Hepatocyte (in vitro differentiated cells): ENCODE measurements at regions not wholly inside any gene's neighbourhood (a gene's known extent, or its start where the extent isn't known, plus 50 kb on each side); places are given as distances from the start of the nearest gene placed in this dataset.

Source experiments
- DNase-seq: peaks from one replicate; pipeline ENCODE4 v3.0.0-alpha.2; 2016; ENCODE audit warnings: low spot score
- H2AFZ ChIP-seq: fragments of 200-600 bp; sonication (generic); 2 replicates; pipeline ENCODE4 v1.6.0; 2016; ENCODE audit warnings: antibody characterized with exemption, mild to moderate bottlenecking
- H3K27ac ChIP-seq: fragments of 200-600 bp; sonication (generic); 2 replicates; pipeline ENCODE4 v1.5.1; 2016; ENCODE audit warnings: mild to moderate bottlenecking
- H3K27me3 ChIP-seq: fragments of 200-600 bp; sonication (generic); 2 replicates; pipeline ENCODE4 v1.6.1; 2016
- H3K36me3 ChIP-seq: fragments of 200-600 bp; sonication (generic); replicated peaks from 2 replicates; pipeline ENCODE4 v1.5.1; 2016; ENCODE audit warnings: low read depth; ENCODE audit not compliant: insufficient read depth
- H3K4me1 ChIP-seq: fragments of 200-600 bp; sonication (generic); 2 replicates; pipeline ENCODE4 v1.5.1; 2016; ENCODE audit warnings: mild to moderate bottlenecking, moderate library complexity; ENCODE audit not compliant: insufficient read depth
- H3K4me2 ChIP-seq: fragments of 200-600 bp; sonication (generic); 2 replicates; pipeline ENCODE4 v1.6.0; 2016
- H3K4me3 ChIP-seq: fragments of 200-600 bp; sonication (generic); 2 replicates; pipeline ENCODE4 v1.5.1; 2016; ENCODE audit warnings: mild to moderate bottlenecking
- H3K79me2 ChIP-seq: fragments of 200-600 bp; sonication (generic); 2 replicates; pipeline ENCODE4 v1.6.0; 2017; ENCODE audit warnings: mild to moderate bottlenecking
- H3K9me2 ChIP-seq: fragments of 200-600 bp; sonication (generic); replicated peaks from 2 replicates; pipeline ENCODE4 v1.6.0; 2017; ENCODE audit warnings: mild to moderate bottlenecking; ENCODE audit not compliant: insufficient read depth
- H3K9me3 ChIP-seq: fragments of 200-600 bp; sonication (generic); 2 replicates; pipeline ENCODE4 v1.5.1; 2016; ENCODE audit warnings: low read depth, mild to moderate bottlenecking
- H4K20me1 ChIP-seq: fragments of 200-600 bp; sonication (generic); 2 replicates; pipeline ENCODE4 v1.6.0; 2016; ENCODE audit warnings: mild to moderate bottlenecking; ENCODE audit not compliant: insufficient read depth, poor library complexity, severe bottlenecking
- CTCF ChIP-seq: fragments of 200-600 bp; sonication (generic); IDR thresholded peaks from 2 replicates; pipeline ENCODE4 v1.5.1; 2016; ENCODE audit warnings: antibody characterized with exemption, mild to moderate bottlenecking; ENCODE audit not compliant: poor library complexity
- EZH2 ChIP-seq: fragments of 200-600 bp; sonication (generic); IDR thresholded peaks from 2 replicates; pipeline ENCODE4 v1.6.1; 2016; ENCODE audit warnings: antibody characterized with exemption, mild to moderate bottlenecking, borderline replicate concordance
- EZH2phosphoT487 ChIP-seq: fragments of 200-600 bp; sonication (generic); IDR thresholded peaks from one replicate; pipeline ENCODE4 v1.6.1; 2018; ENCODE audit warnings: antibody characterized with exemption, mild to moderate bottlenecking, low read depth, moderate library complexity; ENCODE audit not compliant: unreplicated experiment, severe bottlenecking
- WGBS: methylation state at CpG from one replicate; pipeline ENCODE4 v1.1.6; 2016; ENCODE audit warnings: low lambda C conversion rate; ENCODE audit errors: missing lambda C conversion rate; 5-methylcytosine and 5-hydroxymethylcytosine counted together

- Histone ChIP-seq H3K27ac (no peak overlapping the region), H3K27me3 (no peaks in the 10 kb centered on the region), H3K36me3 (no peaks in the 10 kb centered on the region), H3K4me3 (no peak overlapping the region), H3K9me3 (no peaks in the 10 kb centered on the region), H3K4me2 (no peak overlapping the region), H3K9me2 (no peaks in the 10 kb centered on the region), H3K4me1 (peaks cover 10% of the 10 kb centered on the region), H3K79me2 (no peaks in the 10 kb centered on the region), H2AFZ (no peak overlapping the region), H4K20me1 (no peaks in the 10 kb centered on the region)
- DNase-seq: no peak
- 75% methylated on average over 3 of the region's 3 CpGs for WGBS
- TF ChIP-seq EZH2: no peak
- no peak for TF ChIP-seq CTCF
- no peak for TF ChIP-seq EZH2phosphoT487
Measured at GRCh38 chr3:170746175-170746942, 123.6 kb downstream of the RPL22L1 start.

- H3K79me2 ChIP-seq: no peaks in the 10 kb centered on the region
- H3K27me3 ChIP-seq: no peaks in the 10 kb centered on the region
- TF ChIP-seq EZH2: no peak
- TF ChIP-seq EZH2phosphoT487: no peak
- TF ChIP-seq CTCF: no peak
- H3K9me3 ChIP-seq: no peaks in the 10 kb centered on the region
- no peak overlapping the region for H3K4me3 ChIP-seq
- H3K4me2 ChIP-seq: no peak overlapping the region
- no peaks in the 10 kb centered on the region for H3K9me2 ChIP-seq
- no peaks in the 10 kb centered on the region for H4K20me1 ChIP-seq
- no peaks in the 10 kb centered on the region for H3K36me3 ChIP-seq
- no peak for DNase-seq
- no peak overlapping the region for H3K27ac ChIP-seq
- no peak overlapping the region for H2AFZ ChIP-seq
- peaks cover 12% of the 10 kb centered on the region for H3K4me1 ChIP-seq
Measured at GRCh38 chr3:170745211-170745718, 124.7 kb downstream of the RPL22L1 start.

GRCh38 chr3:170741756-170742529 is 128.1 kb downstream of the RPL22L1 start:
- H3K27me3 ChIP-seq: no peaks in the 10 kb centered on the region
- H3K4me3 ChIP-seq: no peak overlapping the region
- H3K4me1 ChIP-seq: peaks cover 16% of the 10 kb centered on the region
- H3K9me2 ChIP-seq: no peaks in the 10 kb centered on the region
- H3K36me3 ChIP-seq: no peaks in the 10 kb centered on the region
- DNase-seq: no peak
- peak overlapping the region; percentile 43 for H3K27ac ChIP-seq
- no peak for TF ChIP-seq CTCF
- H3K9me3 ChIP-seq: no peaks in the 10 kb centered on the region
- no peak overlapping the region for H2AFZ ChIP-seq
- H3K4me2 ChIP-seq: no peak overlapping the region
- H4K20me1 ChIP-seq: no peaks in the 10 kb centered on the region
- no peaks in the 10 kb centered on the region for H3K79me2 ChIP-seq
- 30% methylated on average over 2 of the region's 2 CpGs for WGBS
